GM12873 (cell line): ENCODE measurements at regions not wholly inside any gene's neighbourhood (a gene's known extent, or its start where the extent isn't known, plus 50 kb on each side); places are given as distances from the start of the nearest gene placed in this dataset.

Experiments
- TF ChIP-seq, protein P1 (sequence below): IDR thresholded peaks from 2 replicates; pipeline ENCODE4 v1.5.1; 2012; ENCODE audit warnings: low read depth, mild to moderate bottlenecking, moderate library complexity, low read length, control low read depth; ENCODE audit not compliant: insufficient read depth; ENCODE audit errors: missing control alignments

- TF ChIP-seq, protein P1, sequence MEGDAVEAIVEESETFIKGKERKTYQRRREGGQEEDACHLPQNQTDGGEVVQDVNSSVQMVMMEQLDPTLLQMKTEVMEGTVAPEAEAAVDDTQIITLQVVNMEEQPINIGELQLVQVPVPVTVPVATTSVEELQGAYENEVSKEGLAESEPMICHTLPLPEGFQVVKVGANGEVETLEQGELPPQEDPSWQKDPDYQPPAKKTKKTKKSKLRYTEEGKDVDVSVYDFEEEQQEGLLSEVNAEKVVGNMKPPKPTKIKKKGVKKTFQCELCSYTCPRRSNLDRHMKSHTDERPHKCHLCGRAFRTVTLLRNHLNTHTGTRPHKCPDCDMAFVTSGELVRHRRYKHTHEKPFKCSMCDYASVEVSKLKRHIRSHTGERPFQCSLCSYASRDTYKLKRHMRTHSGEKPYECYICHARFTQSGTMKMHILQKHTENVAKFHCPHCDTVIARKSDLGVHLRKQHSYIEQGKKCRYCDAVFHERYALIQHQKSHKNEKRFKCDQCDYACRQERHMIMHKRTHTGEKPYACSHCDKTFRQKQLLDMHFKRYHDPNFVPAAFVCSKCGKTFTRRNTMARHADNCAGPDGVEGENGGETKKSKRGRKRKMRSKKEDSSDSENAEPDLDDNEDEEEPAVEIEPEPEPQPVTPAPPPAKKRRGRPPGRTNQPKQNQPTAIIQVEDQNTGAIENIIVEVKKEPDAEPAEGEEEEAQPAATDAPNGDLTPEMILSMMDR, result no peak
These were observed 567.8 kb upstream of the SLC10A2 start for GRCh38 chr13:103634066-103634465.

DNA sequence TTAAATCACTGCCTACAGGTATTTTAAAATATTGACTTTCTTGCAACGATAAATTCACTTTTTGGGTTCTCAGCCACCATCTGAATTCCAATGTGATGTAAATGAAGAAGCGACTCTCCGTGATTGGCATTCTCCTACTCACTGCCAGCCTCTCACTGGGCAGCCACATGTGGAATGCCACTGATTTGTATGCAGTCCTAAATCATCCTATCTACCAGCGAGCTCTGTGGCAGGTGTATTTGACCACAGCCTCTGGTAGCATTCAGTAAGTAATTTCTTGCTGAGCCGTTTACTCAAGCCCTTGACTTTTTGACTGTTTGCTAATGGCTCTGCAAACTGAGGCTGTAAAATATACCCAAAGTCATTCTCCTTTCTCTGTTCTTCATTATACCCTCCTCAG, 559.0 kb upstream of the SLC10A2 start:
- TF ChIP-seq, protein P1, result no peak

DNA sequence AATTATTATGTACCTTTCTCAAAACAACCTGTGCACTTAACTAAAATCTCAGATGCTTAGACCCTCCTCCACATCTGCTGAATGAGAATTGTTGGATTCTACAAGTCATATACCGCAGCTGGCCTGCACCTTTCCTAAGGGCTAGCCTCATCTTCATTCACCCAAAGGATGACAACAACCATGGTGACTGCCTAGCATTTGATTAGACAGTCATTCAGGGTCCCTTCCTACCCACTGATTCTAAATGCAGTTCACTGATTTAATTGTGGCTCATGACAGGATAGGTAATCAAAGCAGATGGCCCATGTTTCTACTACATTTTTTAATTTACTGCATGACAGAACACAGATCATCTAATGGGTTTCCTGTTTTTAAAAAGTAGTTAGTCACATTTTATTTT, 551.9 kb upstream of the SLC10A2 start:
- TF ChIP-seq, protein P1, result no peak

- TF ChIP-seq, protein P1, result no peak
These were observed 549.6 kb upstream of the SLC10A2 start for GRCh38 chr13:103615771-103616170.

GRCh38 chr13:103614761-103615160, 548.5 kb upstream of the SLC10A2 start:
- TF ChIP-seq, protein P1, result no peak

GRCh38 chr13:103607995-103608394, 541.8 kb upstream of the SLC10A2 start:
- TF ChIP-seq, protein P1, result no peak

GRCh38 chr13:103605546-103606326, 539.5 kb upstream of the SLC10A2 start:
- TF ChIP-seq, protein P1, result no peak
